GM19025 (cell line): ENCODE measurements at regions not wholly inside any gene's neighbourhood (a gene's known extent, or its start where the extent isn't known, plus 50 kb on each side); places are given as distances from the start of the nearest gene placed in this dataset.

ENCODE experiments used
- ATAC-seq: cut with Tn5 transposase; IDR thresholded peaks from one replicate; pipeline ENCODE4 v1.9.1; 2021; ENCODE audit warnings: mild to moderate bottlenecking, low read depth, moderate library complexity; ENCODE audit not compliant: unreplicated experiment

GRCh38 chr5:61941637-61942036, 364.4 kb upstream of the KIF2A start:
- ATAC-seq: no peak

- ATAC-seq: no peak
Measured at GRCh38 chr5:61942462-61943049, 363.4 kb upstream of the KIF2A start.

GRCh38 chr5:61943713-61944112, 362.3 kb upstream of the KIF2A start:
- no peak for ATAC-seq

GRCh38 chr5:61948151-61948550, 357.9 kb upstream of the KIF2A start:
- ATAC-seq: no peak

GRCh38 chr5:61949054-61949678, 356.8 kb upstream of the KIF2A start:
- no peak for ATAC-seq

- ATAC-seq: no peak
Measured at GRCh38 chr5:61949679-61950435, 356.1 kb upstream of the KIF2A start.

- no peak for ATAC-seq
Measured at GRCh38 chr5:61951295-61951694, 354.7 kb upstream of the KIF2A start.

- no peak for ATAC-seq
Measured at GRCh38 chr5:61953913-61954312, 352.1 kb upstream of the KIF2A start.

GRCh38 chr5:61964201-61964600, 341.8 kb upstream of the KIF2A start:
- ATAC-seq: no peak

- no peak for ATAC-seq
Measured at GRCh38 chr5:61965069-61965468, 340.9 kb upstream of the KIF2A start.

- ATAC-seq: no peak
Measured at GRCh38 chr5:61965490-61965889, 340.5 kb upstream of the KIF2A start.

GRCh38 chr5:61966296-61966955, 339.6 kb upstream of the KIF2A start:
- ATAC-seq: no peak

- no peak for ATAC-seq
Measured at GRCh38 chr5:61966997-61967396, 339.0 kb upstream of the KIF2A start.

GRCh38 chr5:61967681-61968080, 338.3 kb upstream of the KIF2A start:
- ATAC-seq: no peak

- no peak for ATAC-seq
Measured at GRCh38 chr5:61969347-61969746, 336.7 kb upstream of the KIF2A start.

GRCh38 chr5:61969755-61970154, 336.3 kb upstream of the KIF2A start:
- ATAC-seq: no peak

- no peak for ATAC-seq
Measured at GRCh38 chr5:61970218-61970617, 335.8 kb upstream of the KIF2A start.

GRCh38 chr5:61974680-61975079, 331.3 kb upstream of the KIF2A start:
- no peak for ATAC-seq

- ATAC-seq: no peak
Measured at GRCh38 chr5:61981886-61982285, 324.1 kb upstream of the KIF2A start.

GRCh38 chr5:61991430-61991829, 314.6 kb upstream of the KIF2A start:
- ATAC-seq: no peak

- no peak for ATAC-seq
Measured at GRCh38 chr5:61991866-61992265, 314.1 kb upstream of the KIF2A start.
